ENCODE measurements at regions not wholly inside any gene's neighbourhood (a gene's known extent, or its start where the extent isn't known, plus 50 kb on each side); places are given as distances from the start of the nearest gene placed in this dataset.

GRCh38 chr18:2381539-2381938 is 189.8 kb downstream of the METTL4 start:
- TF ChIP-seq CTCF (IDR thresholded peaks at IDR 0.05) (no peak), POLR2AphosphoS5 (IDR thresholded peaks at IDR 0.05) (no peak)

Measured in breast epithelium (tissue), 3 donors.